ENCODE measurements at regions not wholly inside any gene's neighbourhood (a gene's known extent, or its start where the extent isn't known, plus 50 kb on each side); places are given as distances from the start of the nearest gene placed in this dataset.

- intact Hi-C loops (cut with micrococcal nuclease), result no loop called here
Measured at GRCh38 chr7:13827716-13828115, 161.8 kb downstream of the ETV1 start.

More at GRCh38 chr7:13827716-13828115, 161.8 kb downstream of the ETV1 start:
- H3K9me3 ChIP-seq (ENCODE audit: control insufficient read depth in 1 of 2, insufficient read depth in 1 of 2, low read depth in 1 of 2, low read length in 2 of 2), result no peaks in the 10 kb centered on the region
- no peak overlapping the region for H3K4me2 ChIP-seq (ENCODE audit: low read length)
- H3K79me2 ChIP-seq (ENCODE audit: insufficient read depth, low read length), result no peaks in the 10 kb centered on the region
- no peaks in the 10 kb centered on the region for H3K9me2 ChIP-seq (ENCODE audit: insufficient read depth)
- CTCF ChIA-PET, result no interaction called here
- no peak overlapping the region for H2AFZ ChIP-seq (ENCODE audit: low read depth, low read length, poor library complexity, severe bottlenecking)
- H3K9ac ChIP-seq (ENCODE audit: low read length), result no peak overlapping the region
- no peak overlapping the region for H3K4me3 ChIP-seq (replicated peaks in 1 of 2; ENCODE audit: low read depth in 1 of 2, low read length in 2 of 2)
- H3K36me3 ChIP-seq (ENCODE audit: control insufficient read depth in 1 of 2, insufficient read depth in 2 of 2, low read length in 2 of 2), result no peaks in the 10 kb centered on the region
- no TSS peak for BruUV-seq (replicated peaks)
- H3K4me1 ChIP-seq (ENCODE audit: control insufficient read depth in 1 of 2, insufficient read depth in 2 of 2, low read length in 2 of 2), result no peaks in the 10 kb centered on the region
- TF ChIP-seq, protein P1, sequence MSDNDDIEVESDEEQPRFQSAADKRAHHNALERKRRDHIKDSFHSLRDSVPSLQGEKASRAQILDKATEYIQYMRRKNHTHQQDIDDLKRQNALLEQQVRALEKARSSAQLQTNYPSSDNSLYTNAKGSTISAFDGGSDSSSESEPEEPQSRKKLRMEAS (IDR thresholded peaks at IDR 0.05), result no peak
- TF ChIP-seq RAD21 (IDR thresholded peaks at IDR 0.05; ENCODE audit: low read depth) (no peak), JUND (IDR thresholded peaks at IDR 0.05) (no peak), POLR2A (IDR thresholded peaks at IDR 0.05; ENCODE audit: borderline replicate concordance, extremely low read depth, insufficient read depth, insufficient read length) (no peak), TCF7L2 (IDR thresholded peaks at IDR 0.05; ENCODE audit: borderline replicate concordance, extremely low read depth, insufficient read depth, insufficient read length) (no peak), ZBTB33 (IDR thresholded peaks at IDR 0.05; ENCODE audit: extremely low read depth, insufficient replicate concordance, low read length) (no peak), YY1 (IDR thresholded peaks at IDR 0.05; ENCODE audit: extremely low read depth, insufficient replicate concordance, low read depth, low read length) (no peak), EZH2phosphoT487 (IDR thresholded peaks at IDR 0.05; ENCODE audit: borderline replicate concordance) (no peak), ZNF274 (IDR thresholded peaks at IDR 0.05; ENCODE audit: low read depth, low read length) (no peak), CBX3 (IDR thresholded peaks at IDR 0.05; ENCODE audit: low read depth) (no peak), POLR2AphosphoS5 (IDR thresholded peaks at IDR 0.05; ENCODE audit: low read depth, low read length) (no peak), EZH2 (IDR thresholded peaks at IDR 0.05) (no peak)
- TF ChIP-seq, protein P2, sequence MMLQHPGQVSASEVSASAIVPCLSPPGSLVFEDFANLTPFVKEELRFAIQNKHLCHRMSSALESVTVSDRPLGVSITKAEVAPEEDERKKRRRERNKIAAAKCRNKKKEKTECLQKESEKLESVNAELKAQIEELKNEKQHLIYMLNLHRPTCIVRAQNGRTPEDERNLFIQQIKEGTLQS (IDR thresholded peaks at IDR 0.05), result no peak
- TF ChIP-seq, protein P3, sequence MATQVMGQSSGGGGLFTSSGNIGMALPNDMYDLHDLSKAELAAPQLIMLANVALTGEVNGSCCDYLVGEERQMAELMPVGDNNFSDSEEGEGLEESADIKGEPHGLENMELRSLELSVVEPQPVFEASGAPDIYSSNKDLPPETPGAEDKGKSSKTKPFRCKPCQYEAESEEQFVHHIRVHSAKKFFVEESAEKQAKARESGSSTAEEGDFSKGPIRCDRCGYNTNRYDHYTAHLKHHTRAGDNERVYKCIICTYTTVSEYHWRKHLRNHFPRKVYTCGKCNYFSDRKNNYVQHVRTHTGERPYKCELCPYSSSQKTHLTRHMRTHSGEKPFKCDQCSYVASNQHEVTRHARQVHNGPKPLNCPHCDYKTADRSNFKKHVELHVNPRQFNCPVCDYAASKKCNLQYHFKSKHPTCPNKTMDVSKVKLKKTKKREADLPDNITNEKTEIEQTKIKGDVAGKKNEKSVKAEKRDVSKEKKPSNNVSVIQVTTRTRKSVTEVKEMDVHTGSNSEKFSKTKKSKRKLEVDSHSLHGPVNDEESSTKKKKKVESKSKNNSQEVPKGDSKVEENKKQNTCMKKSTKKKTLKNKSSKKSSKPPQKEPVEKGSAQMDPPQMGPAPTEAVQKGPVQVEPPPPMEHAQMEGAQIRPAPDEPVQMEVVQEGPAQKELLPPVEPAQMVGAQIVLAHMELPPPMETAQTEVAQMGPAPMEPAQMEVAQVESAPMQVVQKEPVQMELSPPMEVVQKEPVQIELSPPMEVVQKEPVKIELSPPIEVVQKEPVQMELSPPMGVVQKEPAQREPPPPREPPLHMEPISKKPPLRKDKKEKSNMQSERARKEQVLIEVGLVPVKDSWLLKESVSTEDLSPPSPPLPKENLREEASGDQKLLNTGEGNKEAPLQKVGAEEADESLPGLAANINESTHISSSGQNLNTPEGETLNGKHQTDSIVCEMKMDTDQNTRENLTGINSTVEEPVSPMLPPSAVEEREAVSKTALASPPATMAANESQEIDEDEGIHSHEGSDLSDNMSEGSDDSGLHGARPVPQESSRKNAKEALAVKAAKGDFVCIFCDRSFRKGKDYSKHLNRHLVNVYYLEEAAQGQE (IDR thresholded peaks at IDR 0.05; ENCODE audit: low read depth), result no peak
- RAD21 ChIA-PET (ENCODE audit: low non-redundant PET in 1 of 2, low total read pairs in 2 of 2, uncharacterized antibody in 2 of 2, unreplicated experiment in 2 of 2), result no interaction called here
- no peaks in the 10 kb centered on the region for H4K20me1 ChIP-seq (ENCODE audit: insufficient read depth)
- POLR2A ChIA-PET, result no interaction called here
- ATAC-seq, result no peak
- no peaks in the 10 kb centered on the region for H3K27me3 ChIP-seq (ENCODE audit: insufficient read depth, low read length)
- DNase-seq (ENCODE audit: low read depth, low spot score), result no peak
- H3K27ac ChIP-seq (ENCODE audit: low read depth, low read length), result no peak overlapping the region

Measured in HCT116 (cell line).